HG03159 (cell line): ENCODE measurements at regions not wholly inside any gene's neighbourhood (a gene's known extent, or its start where the extent isn't known, plus 50 kb on each side); places are given as distances from the start of the nearest gene placed in this dataset.

ENCODE experiments used
- ATAC-seq: cut with Tn5 transposase; IDR thresholded peaks from one replicate; pipeline ENCODE4 v1.9.1; 2021; ENCODE audit warnings: mild to moderate bottlenecking, moderate library complexity; ENCODE audit not compliant: unreplicated experiment

DNA sequence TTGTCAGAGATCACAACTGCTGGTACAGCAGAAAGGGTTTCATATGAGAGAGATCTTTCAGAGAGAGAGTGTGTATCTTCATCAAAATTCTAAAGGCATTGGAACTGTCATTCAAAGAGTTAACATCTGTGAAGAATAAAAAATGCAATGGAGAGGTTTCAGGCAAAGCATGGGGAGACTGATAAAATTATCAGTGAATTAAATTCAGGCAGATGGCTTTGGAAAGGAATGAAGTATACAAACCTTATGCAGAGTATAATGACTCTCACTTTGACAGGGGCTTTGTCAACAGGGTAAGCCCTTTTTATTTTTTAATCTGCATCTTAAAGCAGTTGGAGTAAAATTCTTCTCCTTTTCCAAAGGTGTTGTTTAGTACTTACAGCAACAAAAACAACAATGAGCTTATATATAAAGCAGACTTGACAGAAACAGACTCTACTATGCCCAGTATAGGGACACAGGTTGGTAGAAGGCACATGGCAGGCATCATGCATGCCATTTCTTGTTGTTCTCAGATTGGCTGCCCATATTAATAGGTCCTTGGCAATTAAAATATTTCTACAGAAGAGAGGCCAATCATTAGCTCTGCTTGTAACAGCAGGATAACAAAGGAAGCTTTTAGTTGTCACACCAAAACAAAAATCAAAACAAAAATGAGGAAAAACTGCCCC, 54.9 kb upstream of the NXPH1 start:
- no peak for ATAC-seq

GRCh38 chr7:8379264-8379663, 54.1 kb upstream of the NXPH1 start:
- no peak for ATAC-seq

DNA sequence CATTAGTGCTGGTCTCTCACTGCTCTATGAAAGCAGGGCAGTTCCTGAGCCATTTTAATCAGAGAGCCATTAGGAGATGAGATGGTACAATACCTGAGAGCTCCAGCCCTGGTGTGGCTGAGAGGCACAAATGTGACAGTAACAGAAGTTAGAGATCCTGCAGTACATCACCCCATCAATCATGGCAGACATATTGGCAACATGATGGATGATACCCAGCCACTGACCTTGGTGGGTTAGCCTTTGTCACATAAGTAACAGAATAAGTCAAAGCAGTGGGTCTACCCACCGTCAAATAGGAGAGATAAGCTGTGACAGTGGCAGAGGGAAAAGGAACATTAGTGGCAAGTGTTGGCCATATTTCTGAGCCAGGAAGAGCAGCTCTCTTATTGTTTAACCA, 53.3 kb upstream of the NXPH1 start:
- no peak for ATAC-seq

DNA sequence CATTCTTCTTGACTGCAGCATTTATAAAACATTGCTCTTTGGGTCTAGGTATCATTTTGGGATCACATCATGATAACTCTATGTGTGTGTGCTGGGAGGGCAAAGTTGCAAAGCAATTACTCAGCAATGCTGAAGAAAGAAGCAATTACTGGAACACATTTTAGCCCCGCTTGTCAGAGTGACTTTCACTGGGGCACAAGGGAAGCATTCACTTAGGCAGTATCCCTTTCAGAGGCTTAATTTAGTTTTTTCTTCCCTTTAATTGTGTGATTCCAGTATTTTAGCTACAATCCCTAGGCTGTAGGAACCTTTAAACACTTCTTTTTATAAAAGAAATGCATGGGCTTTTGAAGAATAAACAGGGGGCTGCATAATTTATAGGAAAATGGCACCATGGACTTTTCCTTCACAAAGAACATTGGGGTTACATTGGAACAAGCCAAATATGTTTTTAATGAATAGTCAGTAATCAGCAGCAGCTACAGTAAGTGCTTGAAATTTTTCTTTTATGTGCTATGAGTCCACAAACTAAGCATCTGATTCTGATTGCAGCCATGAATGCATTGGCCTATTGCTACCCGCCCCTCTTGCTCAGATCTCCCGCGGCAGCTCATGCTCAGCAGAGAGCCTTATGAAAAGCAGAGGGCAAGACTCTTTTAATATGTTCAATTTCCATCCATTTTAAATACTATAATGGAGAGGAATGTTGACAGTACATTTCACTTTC, 51.2 kb upstream of the NXPH1 start:
- ATAC-seq, result no peak
